SK-N-SH (cell line): ENCODE measurements at regions not wholly inside any gene's neighbourhood (a gene's known extent, or its start where the extent isn't known, plus 50 kb on each side); places are given as distances from the start of the nearest gene placed in this dataset.

Experiments
- CTCF ChIA-PET: fragments of 300-600, 350-600 bp; formaldehyde crosslinking; extraction: SDS; loops from one replicate; lab custom pipeline; 2021; lab: Yijun Ruan, JAX
- POLR2A ChIA-PET: fragments of 350-600 bp; sonication (Branson Sonifier 250); formaldehyde crosslinking; extraction: SDS; loops from one replicate; lab custom pipeline; 2020; ENCODE audit warnings: antibody characterized with exemption, inconsistent platforms; lab: Yijun Ruan, JAX
- DNase-seq: peaks from one replicate; pipeline ENCODE4 v3.0.0; 2012
- H2AFZ ChIP-seq: fragments of 200-600 bp; sonication (generic); 2 replicates; pipeline ENCODE4 v1.8.1; 2016; ENCODE audit warnings: antibody characterized with exemption, mild to moderate bottlenecking, low read depth
- H3F3A ChIP-seq: fragments of 200-600 bp; sonication (generic); replicated peaks from 2 replicates; pipeline ENCODE3; 2016; ENCODE audit warnings: antibody characterized with exemption, mild to moderate bottlenecking; ENCODE audit not compliant: insufficient read depth
- H3K27ac ChIP-seq, 2 experiments: fragments of 200-500 bp in 1 of 2; fragments of 200-600 bp in 1 of 2; sonication (Bioruptor generic) in 1 of 2; sonication (generic), shearing (Covaris generic) in 1 of 2; 2 replicates each; pipeline versions ENCODE4 v1.5.1 to v1.6.1; 2014 to 2016; ENCODE audit warnings: low read depth in 2 of 2, inconsistent platforms in 1 of 2, low read length in 1 of 2, mild to moderate bottlenecking in 1 of 2, mixed read lengths in 1 of 2
- H3K27me3 ChIP-seq: fragments of 200-600 bp; sonication (generic), shearing (Covaris generic); 2 replicates; pipeline ENCODE4 v1.6.1; 2016; ENCODE audit warnings: mixed run types; ENCODE audit not compliant: insufficient read depth
- H3K36me3 ChIP-seq, 2 experiments: fragments of 200-500 bp in 1 of 2; fragments of 200-600 bp in 1 of 2; sonication (Bioruptor generic) in 1 of 2; sonication (generic) in 1 of 2; replicated peaks in 1 of 2; 2 replicates each; pipeline versions ENCODE3 to v1.5.1; 2014 to 2016; ENCODE audit warnings: low read length in 1 of 2, mild to moderate bottlenecking in 1 of 2; ENCODE audit not compliant: insufficient read depth in 2 of 2, control insufficient read depth in 1 of 2
- H3K4me1 ChIP-seq, 2 experiments: fragments of 200-500 bp in 1 of 2; fragments of 200-600 bp in 1 of 2; sonication (Bioruptor generic) in 1 of 2; sonication (generic), shearing (Covaris generic) in 1 of 2; 2 replicates each; pipeline versions ENCODE4 v1.5.1 to v1.6.1; 2014 to 2016; ENCODE audit warnings: low read depth in 1 of 2, low read length in 1 of 2, mixed run types in 1 of 2; ENCODE audit not compliant: insufficient read depth in 2 of 2, control insufficient read depth in 1 of 2
- H3K4me2 ChIP-seq: fragments of 200-600 bp; sonication (generic), shearing (Covaris generic); 2 replicates; pipeline ENCODE4 v1.6.1; 2017; ENCODE audit warnings: mixed run types
- H3K4me3 ChIP-seq, 2 experiments: fragments of 200-500 bp in 1 of 2; fragments of 200-600 bp in 1 of 2; sonication (Bioruptor generic) in 1 of 2; sonication (generic), shearing (Covaris generic) in 1 of 2; 2 replicates each; pipeline versions ENCODE4 v1.5.1 to v1.8.1; 2014 to 2016; ENCODE audit warnings: low read depth in 2 of 2, inconsistent platforms in 1 of 2, low read length in 1 of 2, mild to moderate bottlenecking in 1 of 2, mixed read lengths in 1 of 2, moderate library complexity in 1 of 2
- H3K79me2 ChIP-seq: fragments of 200-600 bp; sonication (generic); 2 replicates; pipeline ENCODE4 v1.8.1; 2017; ENCODE audit warnings: mild to moderate bottlenecking; ENCODE audit not compliant: insufficient read depth
- H3K9ac ChIP-seq: fragments of 200-600 bp; sonication (generic); 2 replicates; pipeline ENCODE4 v1.6.1; 2017; ENCODE audit warnings: mixed run types
- H3K9me2 ChIP-seq: fragments of 200-600 bp; sonication (generic); 2 replicates; pipeline ENCODE4 v1.6.1; 2017; ENCODE audit warnings: mixed run types
- H3K9me3 ChIP-seq: fragments of 200-600 bp; sonication (generic); 2 replicates; pipeline ENCODE4 v1.6.1; 2017; ENCODE audit warnings: mixed run types, mild to moderate bottlenecking, moderate library complexity
- H4K20me1 ChIP-seq: fragments of 200-600 bp; sonication (generic); 2 replicates; pipeline ENCODE4 v1.6.1; 2017; ENCODE audit warnings: mild to moderate bottlenecking, mixed run types; ENCODE audit not compliant: insufficient read depth
- CHD2 ChIP-seq: fragments of 150-350 bp; IDR thresholded peaks from 2 replicates; pipeline ENCODE4 v1.6.1; 2018; ENCODE audit warnings: low read length; ENCODE audit not compliant: partially characterized antibody
- CTCF ChIP-seq: fragments of 200-600 bp; sonication (generic); IDR thresholded peaks from 2 replicates; pipeline ENCODE4 v1.6.1; 2017; ENCODE audit warnings: antibody characterized with exemption, mild to moderate bottlenecking, moderate library complexity
- EP300 ChIP-seq, 2 experiments: IDR thresholded peaks; 2 replicates each; pipeline versions ENCODE4 v1.4.0 to v1.6.1; 2012; ENCODE audit warnings: borderline replicate concordance in 1 of 2, low read depth in 1 of 2, low read length in 1 of 2
- FOXJ3 ChIP-seq: sonication (generic); formaldehyde crosslinking; IDR thresholded peaks from 2 replicates; pipeline ENCODE4 v1.5.1; 2020; ENCODE audit warnings: mild to moderate bottlenecking, missing genetic modification reagents
- GATA2 ChIP-seq: sonication (generic); formaldehyde crosslinking; IDR thresholded peaks from 2 replicates; pipeline ENCODE4 v1.5.0; 2020; ENCODE audit warnings: mild to moderate bottlenecking, missing genetic modification reagents
- IRF3 ChIP-seq: fragments of 150-350 bp; IDR thresholded peaks from 2 replicates; pipeline ENCODE4 v1.6.1; 2016; ENCODE audit warnings: mild to moderate bottlenecking, low read depth, low read length
- MXI1 ChIP-seq: IDR thresholded peaks from 2 replicates; pipeline ENCODE4 v1.6.1; 2012; ENCODE audit warnings: mild to moderate bottlenecking, low read depth, low read length, improper control_type of control experiment
- NFIC ChIP-seq: IDR thresholded peaks from 2 replicates; pipeline ENCODE4 v1.4.0; 2012; ENCODE audit warnings: borderline replicate concordance
- NRF1 ChIP-seq: IDR thresholded peaks from 2 replicates; pipeline ENCODE4 v1.6.1; 2012; ENCODE audit warnings: low read depth, mild to moderate bottlenecking, low read length
- PBX3 ChIP-seq: IDR thresholded peaks from 2 replicates; pipeline ENCODE4; 2012
- RAD21 ChIP-seq: IDR thresholded peaks from 2 replicates; pipeline ENCODE4 v1.6.1; 2012; ENCODE audit warnings: mild to moderate bottlenecking, low read length
- RCOR1 ChIP-seq: fragments of 150-350 bp; IDR thresholded peaks from 2 replicates; pipeline ENCODE4 v1.6.1; 2017; ENCODE audit warnings: antibody characterized with exemption, low read length
- REST ChIP-seq: IDR thresholded peaks from 2 replicates; pipeline ENCODE4 v1.6.1; 2012; ENCODE audit warnings: mild to moderate bottlenecking, low read depth, low read length, moderate library complexity
- RFX5 ChIP-seq: IDR thresholded peaks from 2 replicates; pipeline ENCODE4 v1.6.1; 2012; ENCODE audit warnings: mild to moderate bottlenecking, improper control_type of control experiment, low read length
- RXRA ChIP-seq: IDR thresholded peaks from 2 replicates; pipeline ENCODE4 v1.4.0; 2012; ENCODE audit warnings: low read depth, mild to moderate bottlenecking, borderline replicate concordance
- SMC3 ChIP-seq: IDR thresholded peaks from 2 replicates; pipeline ENCODE4 v1.6.1; 2012; ENCODE audit warnings: low read depth, low read length, improper control_type of control experiment
- USF2 ChIP-seq: fragments of 150-350 bp; IDR thresholded peaks from 2 replicates; pipeline ENCODE4 v1.6.1; 2017; ENCODE audit warnings: antibody characterized with exemption, low read length, low read depth, borderline replicate concordance
- YY1 ChIP-seq: IDR thresholded peaks from 2 replicates; pipeline ENCODE4 v1.4.0; 2012; ENCODE audit warnings: low read depth, mild to moderate bottlenecking
- ZBTB33 ChIP-seq: IDR thresholded peaks from 2 replicates; pipeline ENCODE4 v1.4.0; 2012; ENCODE audit warnings: low read depth, borderline replicate concordance
- WGBS: methylation state at CpG from one replicate; pipeline ENCODE4 v1.1.6; 2017; ENCODE audit warnings: low lambda C conversion rate; 5-methylcytosine and 5-hydroxymethylcytosine counted together

- H3K4me2 ChIP-seq: no peak overlapping the region
- H3K27ac ChIP-seq: no peak overlapping the region
- no peak overlapping the region for H3K4me3 ChIP-seq
- no peak overlapping the region for H3K9ac ChIP-seq
- ChIA-PET CTCF (interaction anchor here (1.7 kb wide), 1 partner anchor 16 kb away, joined by 5 read pairs; no protein-coding TSS in a partner anchor), POLR2A (no interaction called here)
- no peaks in the 10 kb centered on the region for H3K27me3 ChIP-seq
- H3K79me2 ChIP-seq: no peaks in the 10 kb centered on the region
- H3K4me1 ChIP-seq: peaks cover 0 to 21% of the 10 kb centered on the region in 2 experiments; a peak in 2 of 4 replicates
- H3K36me3 ChIP-seq: no peaks in the 10 kb centered on the region
- no peak for TF ChIP-seq SMC3
- TF ChIP-seq CTCF: no peak
- no peak for TF ChIP-seq YY1
- no peak for TF ChIP-seq GATA2 (CRISPR knock-in tag)
- TF ChIP-seq RXRA: no peak
- no peak for TF ChIP-seq CHD2
- no peak for TF ChIP-seq RAD21
- no peak for TF ChIP-seq NFIC
- TF ChIP-seq REST: no peak
- no peak for TF ChIP-seq IRF3
- TF ChIP-seq EP300 (IDR thresholded peaks at IDR 0.05; ENCODE audit: borderline replicate concordance in 1 of 2, low read depth in 1 of 2, low read length in 1 of 2): no peak
- no peak for TF ChIP-seq MXI1
- TF ChIP-seq RFX5: no peak
- no peak for TF ChIP-seq NRF1
- no peak for TF ChIP-seq PBX3
- no peak for TF ChIP-seq RCOR1
- TF ChIP-seq USF2: no peak
- TF ChIP-seq FOXJ3 (CRISPR knock-in tag): no peak
- no peak for TF ChIP-seq ZBTB33
- TF ChIP-seq, all 33 proteins: peak for 0
- WGBS: 26% methylated on average over 3 of the region's 3 CpGs
- Histone ChIP-seq H3K9me3 (no peaks in the 10 kb centered on the region), H4K20me1 (no peaks in the 10 kb centered on the region), H3K9me2 (no peaks in the 10 kb centered on the region), H3F3A (no peaks in the 10 kb centered on the region), H2AFZ (no peak overlapping the region)
- no peak for DNase-seq
Observed at GRCh38 chr17:70658317-70658716, 489.0 kb downstream of the KCNJ2 start.
